HL-60 (cell line): ENCODE measurements at regions not wholly inside any gene's neighbourhood (a gene's known extent, or its start where the extent isn't known, plus 50 kb on each side); places are given as distances from the start of the nearest gene placed in this dataset.

ENCODE experiments used
- DNase-seq, 2 experiments: peaks; one replicate each; pipeline ENCODE4 v3.0.0-alpha.2; 2010 to 2020; ENCODE audit warnings: low read depth in 1 of 2, low spot score in 1 of 2
- H3K27ac ChIP-seq: fragments of 250-450 bp; sonication (Bioruptor Pico); replicated peaks from 2 replicates; pipeline ENCODE4 v1.5.1; 2020; ENCODE audit warnings: mild to moderate bottlenecking, moderate library complexity
- H3K27me3 ChIP-seq: fragments of 250-450 bp; sonication (Bioruptor Pico); 2 replicates; pipeline ENCODE4 v1.5.1; 2021; ENCODE audit warnings: mild to moderate bottlenecking, moderate library complexity; ENCODE audit not compliant: insufficient read depth, poor library complexity, severe bottlenecking
- H3K4me3 ChIP-seq: replicated peaks from 2 replicates; pipeline ENCODE4 v1.5.1; 2011; ENCODE audit warnings: mild to moderate bottlenecking, control low read depth, low read length; ENCODE audit not compliant: insufficient read depth
- GABPA ChIP-seq: IDR thresholded peaks from 2 replicates; pipeline ENCODE4 v1.6.1; 2012; ENCODE audit warnings: low read depth
- POLR2AphosphoS5 ChIP-seq: IDR thresholded peaks from 2 replicates; pipeline ENCODE4 v1.6.1; 2012; ENCODE audit warnings: low read depth
- REST ChIP-seq: IDR thresholded peaks from 2 replicates; pipeline ENCODE4 v1.6.1; 2012; ENCODE audit warnings: low read depth; ENCODE audit not compliant: insufficient replicate concordance
- SPI1 ChIP-seq: IDR thresholded peaks from 2 replicates; pipeline ENCODE4 v1.6.1; 2012; ENCODE audit warnings: low read depth, mild to moderate bottlenecking, borderline replicate concordance
- TF ChIP-seq, protein P1 (sequence below): IDR thresholded peaks from one replicate; pipeline ENCODE4 v1.5.1; 2011; ENCODE audit warnings: low read length, control low read depth, inconsistent platforms; ENCODE audit not compliant: insufficient read depth

DNA sequence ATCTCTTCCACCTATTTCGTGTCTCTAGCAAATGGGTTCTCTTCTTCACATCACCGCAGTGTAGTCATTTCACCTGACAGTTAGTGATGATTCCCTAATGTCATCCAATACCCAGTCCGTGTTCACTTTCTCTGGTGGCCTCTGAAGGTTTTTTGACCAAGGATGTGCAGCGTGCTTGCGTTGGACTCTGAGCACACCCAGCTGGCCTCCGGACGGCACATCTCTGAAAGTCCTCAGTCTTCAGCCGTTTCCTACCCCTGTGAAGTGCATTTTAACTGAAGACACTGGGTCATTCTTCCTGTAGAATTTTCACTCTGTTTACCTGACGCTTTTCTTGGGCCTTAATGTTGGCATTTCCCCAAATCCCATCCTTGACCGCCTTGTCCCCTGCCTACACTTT lies 98.7 kb downstream of the ERMARD start:
- DNase-seq, result no peak
- no peak for TF ChIP-seq POLR2AphosphoS5
- no peak for TF ChIP-seq GABPA
- Histone ChIP-seq H3K4me3 (no peak overlapping the region), H3K27ac (no peak overlapping the region), H3K27me3 (no peaks in the 10 kb centered on the region)

GRCh38 chr6:169849396-169849795 lies 98.0 kb downstream of the ERMARD start:
- no peak overlapping the region for H3K4me3 ChIP-seq
- DNase-seq, result no peak
- TF ChIP-seq SPI1, result no peak
- TF ChIP-seq REST, result no peak
- TF ChIP-seq GABPA, result no peak
- no peak for TF ChIP-seq POLR2AphosphoS5
- TF ChIP-seq, protein P1, sequence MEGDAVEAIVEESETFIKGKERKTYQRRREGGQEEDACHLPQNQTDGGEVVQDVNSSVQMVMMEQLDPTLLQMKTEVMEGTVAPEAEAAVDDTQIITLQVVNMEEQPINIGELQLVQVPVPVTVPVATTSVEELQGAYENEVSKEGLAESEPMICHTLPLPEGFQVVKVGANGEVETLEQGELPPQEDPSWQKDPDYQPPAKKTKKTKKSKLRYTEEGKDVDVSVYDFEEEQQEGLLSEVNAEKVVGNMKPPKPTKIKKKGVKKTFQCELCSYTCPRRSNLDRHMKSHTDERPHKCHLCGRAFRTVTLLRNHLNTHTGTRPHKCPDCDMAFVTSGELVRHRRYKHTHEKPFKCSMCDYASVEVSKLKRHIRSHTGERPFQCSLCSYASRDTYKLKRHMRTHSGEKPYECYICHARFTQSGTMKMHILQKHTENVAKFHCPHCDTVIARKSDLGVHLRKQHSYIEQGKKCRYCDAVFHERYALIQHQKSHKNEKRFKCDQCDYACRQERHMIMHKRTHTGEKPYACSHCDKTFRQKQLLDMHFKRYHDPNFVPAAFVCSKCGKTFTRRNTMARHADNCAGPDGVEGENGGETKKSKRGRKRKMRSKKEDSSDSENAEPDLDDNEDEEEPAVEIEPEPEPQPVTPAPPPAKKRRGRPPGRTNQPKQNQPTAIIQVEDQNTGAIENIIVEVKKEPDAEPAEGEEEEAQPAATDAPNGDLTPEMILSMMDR, result no peak
- no peak overlapping the region for H3K27ac ChIP-seq
- peaks cover 2% of the 10 kb centered on the region for H3K27me3 ChIP-seq

GRCh38 chr6:169848946-169849345 lies 97.5 kb downstream of the ERMARD start:
- H3K27ac ChIP-seq, result no peak overlapping the region
- no peak for DNase-seq
- no peak overlapping the region for H3K4me3 ChIP-seq
- H3K27me3 ChIP-seq, result peaks cover 3% of the 10 kb centered on the region
- TF ChIP-seq POLR2AphosphoS5 (no peak), SPI1 (no peak), GABPA (no peak), REST (no peak)
- TF ChIP-seq, protein P1, result no peak

- H3K27me3 ChIP-seq, result peaks cover 3% of the 10 kb centered on the region
- TF ChIP-seq SPI1, result no peak
- TF ChIP-seq REST, result no peak
- no peak for TF ChIP-seq POLR2AphosphoS5
- no peak for TF ChIP-seq GABPA
- TF ChIP-seq, protein P1, result no peak
- no peak for DNase-seq
- H3K4me3 ChIP-seq, result no peak overlapping the region
- H3K27ac ChIP-seq, result no peak overlapping the region
Measured at GRCh38 chr6:169847901-169848311, 96.5 kb downstream of the ERMARD start.
